Erythroblast (primary cell): ENCODE measurements at regions not wholly inside any gene's neighbourhood (a gene's known extent, or its start where the extent isn't known, plus 50 kb on each side); places are given as distances from the start of the nearest gene placed in this dataset.

Source experiments
- GATA1 ChIP-seq: IDR thresholded peaks from 2 replicates; pipeline ENCODE4 v1.6.1; 2011; ENCODE audit warnings: low read depth, mild to moderate bottlenecking, control low read depth, low read length, moderate library complexity
- POLR2A ChIP-seq: IDR thresholded peaks from 2 replicates; pipeline ENCODE4 v1.6.1; 2011; ENCODE audit warnings: mild to moderate bottlenecking, low read length

- TF ChIP-seq POLR2A: no peak
- TF ChIP-seq GATA1: no peak
These were observed 74.9 kb downstream of the ADRA2A start for GRCh38 chr10:111151595-111152307.
